Activated CD4-positive, alpha-beta T cell treated with anti-CD3 and anti-CD28 coated beads, Interleukin-2, Interleukin-4, amounts not matched to agents 100 ng/mL and 50 ng/mL, durations not matched to agents 16 hours and 8 hours (primary cell): ENCODE measurements at regions not wholly inside any gene's neighbourhood (a gene's known extent, or its start where the extent isn't known, plus 50 kb on each side); places are given as distances from the start of the nearest gene placed in this dataset.
"Not testable (repeated sequence)": the region's sequence is repeated elsewhere in the genome, so short reads cannot be mapped to it uniquely, and the experiment has no call there.

Experiments used
- DNase-seq: peaks from one replicate; pipeline ENCODE4 v3.0.0-alpha.2; 2020; ENCODE audit warnings: low spot score

DNA sequence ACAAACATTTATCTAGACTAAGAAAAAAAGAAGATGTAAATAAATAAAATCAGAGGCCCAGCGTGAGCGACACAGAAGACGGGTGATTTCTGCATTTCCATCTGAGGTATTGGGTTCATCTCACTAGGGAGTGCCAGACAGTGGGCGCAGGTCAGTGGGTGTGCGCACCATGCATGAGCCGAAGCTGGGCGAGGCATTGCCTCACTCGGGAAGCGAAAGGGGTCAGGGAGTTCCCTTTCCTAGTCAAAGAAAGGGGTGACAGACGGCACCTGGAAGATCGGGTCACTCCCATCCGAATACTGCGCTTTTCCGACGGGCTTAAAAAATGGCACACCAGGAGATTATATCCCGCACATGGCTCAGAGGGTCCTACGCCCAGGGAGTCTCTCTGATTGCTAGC is 79.5 kb upstream of the ABCD2 start:
- not testable (repeated sequence) for DNase-seq

DNA sequence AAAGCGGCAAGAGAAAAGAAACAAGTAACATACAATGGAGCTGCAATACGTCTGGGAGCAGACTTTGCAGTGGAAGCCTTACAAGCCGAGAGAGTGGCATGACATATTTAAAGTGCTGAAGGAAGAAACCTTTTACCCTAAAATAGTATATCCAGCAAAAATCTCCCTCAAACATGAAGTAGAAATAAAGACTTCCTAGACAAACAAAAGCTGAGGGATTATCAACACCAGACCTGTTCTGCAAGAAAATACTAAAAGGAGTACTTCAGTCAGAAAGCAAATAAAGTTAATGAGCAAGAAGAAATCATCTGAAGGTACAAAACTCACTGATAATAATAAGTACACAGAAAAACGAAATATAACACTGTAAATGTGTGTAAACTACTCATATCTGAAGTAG is 77.5 kb upstream of the ABCD2 start:
- DNase-seq: no peak

DNA sequence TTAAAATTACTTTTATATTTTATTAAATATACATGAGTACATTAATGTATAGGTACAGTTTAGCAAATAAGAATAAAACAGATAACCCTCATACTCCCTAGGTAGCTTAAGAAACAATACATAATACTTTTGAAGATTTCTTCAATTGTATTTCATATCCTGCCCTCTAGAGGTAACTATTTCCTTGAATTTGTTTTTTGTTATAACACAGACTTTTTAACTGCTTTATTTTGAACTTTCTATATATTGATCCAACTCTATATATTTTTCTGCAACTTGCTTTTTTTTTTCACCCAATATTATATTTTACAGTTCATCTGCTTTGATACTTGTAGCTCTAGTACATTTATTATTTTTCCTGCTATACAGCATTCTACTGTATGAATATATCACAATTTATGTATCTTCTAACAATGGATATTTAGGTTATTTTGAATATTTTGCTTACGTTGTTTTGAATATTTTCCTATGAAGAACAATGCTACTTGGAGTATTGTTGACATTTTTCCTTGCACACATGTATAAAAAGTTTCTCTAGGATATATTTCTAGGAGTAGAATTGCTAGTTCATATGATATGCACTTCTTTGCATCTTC is 72.8 kb upstream of the ABCD2 start:
- DNase-seq: no peak

- DNase-seq: no peak
Observed at GRCh38 chr12:39685854-39686657, 66.5 kb upstream of the ABCD2 start.

- DNase-seq: peak; percentile 3
Observed at GRCh38 chr12:39682689-39683477, 63.3 kb upstream of the ABCD2 start.

DNA sequence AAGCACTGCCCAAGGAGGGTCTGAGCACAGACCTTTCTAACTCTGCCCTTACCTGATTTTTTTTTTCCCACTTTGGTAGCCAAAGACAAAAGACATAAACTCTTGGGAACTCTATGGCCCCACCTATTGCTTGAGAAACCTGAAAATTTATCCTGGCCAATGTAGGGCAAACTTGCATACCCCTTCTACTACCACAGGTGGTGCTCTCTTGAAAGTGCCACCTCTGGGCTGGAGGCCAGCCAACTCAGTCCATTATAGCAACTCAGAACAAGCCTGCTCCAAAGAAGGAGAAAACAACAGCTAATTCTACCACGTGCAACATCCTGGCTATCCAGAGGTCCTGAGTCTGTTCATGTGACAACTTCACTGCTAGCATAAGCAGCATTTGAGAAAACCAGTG is 55.7 kb upstream of the ABCD2 start:
- DNase-seq: no peak

DNA sequence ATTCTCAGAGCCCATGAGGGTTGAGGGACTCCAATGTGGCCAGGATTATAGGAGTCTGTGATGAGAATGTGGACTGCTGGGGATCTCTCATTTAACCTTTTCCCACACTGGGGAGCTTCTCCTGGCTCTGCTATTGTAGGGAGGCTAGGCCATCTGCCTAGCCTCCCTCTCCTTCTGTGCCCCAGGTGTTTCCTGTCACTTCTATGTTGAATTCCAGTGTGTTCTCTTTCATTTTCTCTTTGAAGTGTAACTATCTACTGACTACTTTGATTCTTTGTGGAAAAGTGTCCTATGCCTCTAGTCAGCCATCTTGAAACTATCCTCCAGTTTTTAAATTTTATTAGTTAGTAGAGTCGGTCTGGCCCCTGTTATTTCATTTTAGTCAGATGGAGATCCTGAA is 53.4 kb upstream of the ABCD2 start:
- DNase-seq: no peak

- no peak for DNase-seq
Observed at GRCh38 chr12:39671898-39672875, 52.6 kb upstream of the ABCD2 start.

GRCh38 chr12:39669539-39669938 is 49.9 kb upstream of the ABCD2 start:
- not testable (repeated sequence) for DNase-seq
